SK-N-SH (cell line): ENCODE measurements at regions not wholly inside any gene's neighbourhood (a gene's known extent, or its start where the extent isn't known, plus 50 kb on each side); places are given as distances from the start of the nearest gene placed in this dataset.

Experiments
- CHD2 ChIP-seq: fragments of 150-350 bp; IDR thresholded peaks from 2 replicates; pipeline ENCODE4 v1.6.1; 2018; ENCODE audit warnings: low read length; ENCODE audit not compliant: partially characterized antibody
- EP300 ChIP-seq, 2 experiments: IDR thresholded peaks; 2 replicates each; pipeline versions ENCODE4 v1.4.0 to v1.6.1; 2012; ENCODE audit warnings: borderline replicate concordance in 1 of 2, low read depth in 1 of 2, low read length in 1 of 2
- EZH2phosphoT487 ChIP-seq: fragments of 200-600 bp; sonication (generic); IDR thresholded peaks from 2 replicates; pipeline ENCODE4 v1.6.1; 2017; ENCODE audit warnings: low read depth, mixed run types, mild to moderate bottlenecking, antibody characterized with exemption, moderate library complexity, borderline replicate concordance
- GABPA ChIP-seq: IDR thresholded peaks from 2 replicates; pipeline ENCODE4 v1.4.0; 2012; ENCODE audit warnings: low read depth, mild to moderate bottlenecking
- MEF2A ChIP-seq: IDR thresholded peaks from 2 replicates; pipeline ENCODE4 v1.4.0; 2012; ENCODE audit warnings: low read depth, borderline replicate concordance
- MXI1 ChIP-seq: IDR thresholded peaks from 2 replicates; pipeline ENCODE4 v1.6.1; 2012; ENCODE audit warnings: mild to moderate bottlenecking, low read depth, low read length, improper control_type of control experiment
- PBX3 ChIP-seq: IDR thresholded peaks from 2 replicates; pipeline ENCODE4; 2012
- POLR2AphosphoS5 ChIP-seq: IDR thresholded peaks from 2 replicates; pipeline ENCODE4 v1.6.1; 2012; ENCODE audit warnings: low read depth, low read length
- RCOR1 ChIP-seq: fragments of 150-350 bp; IDR thresholded peaks from 2 replicates; pipeline ENCODE4 v1.6.1; 2017; ENCODE audit warnings: antibody characterized with exemption, low read length
- REST ChIP-seq: IDR thresholded peaks from 2 replicates; pipeline ENCODE4 v1.6.1; 2012; ENCODE audit warnings: mild to moderate bottlenecking, low read depth, low read length, moderate library complexity
- SIN3A ChIP-seq: IDR thresholded peaks from 2 replicates; pipeline ENCODE4 v1.6.1; 2012; ENCODE audit warnings: low read depth, mild to moderate bottlenecking, low read length, moderate library complexity, borderline replicate concordance
- SMC3 ChIP-seq: IDR thresholded peaks from 2 replicates; pipeline ENCODE4 v1.6.1; 2012; ENCODE audit warnings: low read depth, low read length, improper control_type of control experiment
- USF2 ChIP-seq: fragments of 150-350 bp; IDR thresholded peaks from 2 replicates; pipeline ENCODE4 v1.6.1; 2017; ENCODE audit warnings: antibody characterized with exemption, low read length, low read depth, borderline replicate concordance
- TF ChIP-seq, protein P1 (sequence below): fragments of 200-600 bp; sonication (generic); IDR thresholded peaks from 2 replicates; pipeline ENCODE4 v1.6.1; 2017; ENCODE audit warnings: antibody characterized with exemption, mild to moderate bottlenecking, moderate library complexity

- TF ChIP-seq PBX3 (no peak), RCOR1 (no peak), SMC3 (no peak), MEF2A (no peak), CHD2 (no peak), POLR2AphosphoS5 (no peak), MXI1 (no peak), USF2 (no peak), GABPA (no peak), SIN3A (no peak), EZH2phosphoT487 (no peak), REST (no peak), EP300 (IDR thresholded peaks at IDR 0.05; ENCODE audit: borderline replicate concordance in 1 of 2, low read depth in 1 of 2, low read length in 1 of 2) (no peak)
- TF ChIP-seq, protein P1, sequence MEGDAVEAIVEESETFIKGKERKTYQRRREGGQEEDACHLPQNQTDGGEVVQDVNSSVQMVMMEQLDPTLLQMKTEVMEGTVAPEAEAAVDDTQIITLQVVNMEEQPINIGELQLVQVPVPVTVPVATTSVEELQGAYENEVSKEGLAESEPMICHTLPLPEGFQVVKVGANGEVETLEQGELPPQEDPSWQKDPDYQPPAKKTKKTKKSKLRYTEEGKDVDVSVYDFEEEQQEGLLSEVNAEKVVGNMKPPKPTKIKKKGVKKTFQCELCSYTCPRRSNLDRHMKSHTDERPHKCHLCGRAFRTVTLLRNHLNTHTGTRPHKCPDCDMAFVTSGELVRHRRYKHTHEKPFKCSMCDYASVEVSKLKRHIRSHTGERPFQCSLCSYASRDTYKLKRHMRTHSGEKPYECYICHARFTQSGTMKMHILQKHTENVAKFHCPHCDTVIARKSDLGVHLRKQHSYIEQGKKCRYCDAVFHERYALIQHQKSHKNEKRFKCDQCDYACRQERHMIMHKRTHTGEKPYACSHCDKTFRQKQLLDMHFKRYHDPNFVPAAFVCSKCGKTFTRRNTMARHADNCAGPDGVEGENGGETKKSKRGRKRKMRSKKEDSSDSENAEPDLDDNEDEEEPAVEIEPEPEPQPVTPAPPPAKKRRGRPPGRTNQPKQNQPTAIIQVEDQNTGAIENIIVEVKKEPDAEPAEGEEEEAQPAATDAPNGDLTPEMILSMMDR: no peak
Observed at GRCh38 chr12:84779169-84779568, 133.4 kb downstream of the SLC6A15 start.
